IPS-15b (cell line): ENCODE measurements at regions not wholly inside any gene's neighbourhood (a gene's known extent, or its start where the extent isn't known, plus 50 kb on each side); places are given as distances from the start of the nearest gene placed in this dataset.
"Not testable (repeated sequence)": the region's sequence is repeated elsewhere in the genome, so short reads cannot be mapped to it uniquely, and the experiment has no call there.

Experiments
- H3K27me3 ChIP-seq: one replicate; pipeline ENCODE4 v1.6.1; 2013; ENCODE audit warnings: low read length; ENCODE audit not compliant: control insufficient read depth, insufficient read depth
- H3K36me3 ChIP-seq: one replicate; pipeline ENCODE4 v1.6.1; 2013; ENCODE audit warnings: low read length; ENCODE audit not compliant: control insufficient read depth, insufficient read depth
- H3K4me1 ChIP-seq: one replicate; pipeline ENCODE4 v1.6.1; 2013; ENCODE audit warnings: mild to moderate bottlenecking, low read length; ENCODE audit not compliant: control insufficient read depth, insufficient read depth
- H3K4me3 ChIP-seq: one replicate; pipeline ENCODE4 v1.5.1; 2013; ENCODE audit warnings: low read depth, low read length
- H3K9ac ChIP-seq: one replicate; pipeline ENCODE4 v1.6.1; 2013; ENCODE audit warnings: low read depth, mild to moderate bottlenecking, low read length
- H3K9me3 ChIP-seq: one replicate; pipeline ENCODE4 v1.6.1; 2013; ENCODE audit warnings: mild to moderate bottlenecking, low read length; ENCODE audit not compliant: control insufficient read depth, insufficient read depth

DNA sequence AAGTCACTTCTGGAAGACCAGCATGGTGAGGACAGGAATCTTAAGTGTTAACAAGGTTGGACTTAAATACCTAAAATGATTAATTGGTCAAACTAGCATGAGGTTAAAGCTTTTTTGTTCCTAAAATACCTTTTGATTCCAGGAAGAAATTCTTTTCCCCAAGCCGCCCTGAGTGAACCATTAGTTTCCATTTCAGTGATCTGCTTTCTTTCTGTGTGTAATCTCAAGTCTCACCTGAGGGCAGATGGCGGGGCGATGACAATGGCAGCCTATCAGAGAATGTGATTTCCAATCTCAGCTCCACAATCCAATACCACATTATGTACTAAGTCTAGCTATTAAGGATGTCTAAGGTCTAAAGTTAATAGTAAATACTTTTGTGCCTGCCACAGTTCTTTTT is 390.9 kb upstream of the SGCG start:
- no peaks in the 10 kb centered on the region for H3K9me3 ChIP-seq
- no peak overlapping the region for H3K4me3 ChIP-seq
- no peaks in the 10 kb centered on the region for H3K36me3 ChIP-seq
- H3K27me3 ChIP-seq, result no peaks in the 10 kb centered on the region
- no peak overlapping the region for H3K9ac ChIP-seq
- H3K4me1 ChIP-seq, result no peaks in the 10 kb centered on the region

GRCh38 chr13:22793598-22794134 is 387.1 kb upstream of the SGCG start:
- no peaks in the 10 kb centered on the region for H3K4me1 ChIP-seq

GRCh38 chr13:22800526-22801401 is 380.0 kb upstream of the SGCG start:
- Histone ChIP-seq H3K36me3 (no peaks in the 10 kb centered on the region), H3K27me3 (no peaks in the 10 kb centered on the region), H3K9me3 (no peaks in the 10 kb centered on the region), H3K4me3 (no peak overlapping the region), H3K4me1 (no peaks in the 10 kb centered on the region), H3K9ac (no peak overlapping the region)

More at GRCh38 chr13:22793598-22794134, 387.1 kb upstream of the SGCG start:
- Histone ChIP-seq H3K9ac (no peak overlapping the region), H3K27me3 (no peaks in the 10 kb centered on the region), H3K4me3 (no peak overlapping the region), H3K36me3 (no peaks in the 10 kb centered on the region), H3K9me3 (no peaks in the 10 kb centered on the region)

DNA sequence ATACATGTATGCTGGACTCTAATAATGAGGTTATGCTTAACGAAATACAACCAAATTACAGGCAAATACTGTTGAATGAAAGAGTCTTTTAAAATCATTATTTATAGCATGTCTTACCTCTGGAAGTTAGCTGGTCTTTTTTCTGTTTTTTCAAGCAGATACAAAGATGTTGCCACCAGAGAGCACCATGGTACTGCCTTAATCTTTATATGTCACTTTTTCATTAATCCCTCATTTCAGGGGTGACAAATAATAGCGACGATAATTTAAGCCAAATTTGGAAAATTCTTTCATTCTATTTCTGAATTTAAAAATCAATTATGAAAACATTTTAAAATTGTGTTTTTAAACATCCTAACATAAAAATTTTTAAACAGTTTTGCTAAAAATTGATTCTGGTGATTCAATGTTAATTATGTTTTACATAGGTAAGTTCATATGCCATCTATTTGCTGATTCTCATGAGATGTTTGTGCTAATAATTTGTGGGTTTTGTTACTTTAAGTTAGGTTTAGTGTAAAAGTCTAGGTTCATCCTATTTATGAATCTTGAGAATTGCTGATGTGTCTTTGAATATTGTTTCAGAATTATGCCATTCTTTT is 379.3 kb upstream of the SGCG start:
- Histone ChIP-seq H3K9ac (no peak overlapping the region), H3K4me1 (no peaks in the 10 kb centered on the region), H3K27me3 (no peaks in the 10 kb centered on the region)

GRCh38 chr13:22812793-22813192 is 368.0 kb upstream of the SGCG start:
- Histone ChIP-seq H3K9ac (no peak overlapping the region), H3K36me3 (no peaks in the 10 kb centered on the region), H3K9me3 (no peaks in the 10 kb centered on the region), H3K4me1 (peaks cover 9% of the 10 kb centered on the region), H3K27me3 (no peaks in the 10 kb centered on the region), H3K4me3 (no peak overlapping the region)

More for the DNA sequence above, 379.3 kb upstream of the SGCG start:
- no peaks in the 10 kb centered on the region for H3K36me3 ChIP-seq
- no peak overlapping the region for H3K4me3 ChIP-seq
- no peaks in the 10 kb centered on the region for H3K9me3 ChIP-seq

- not testable (repeated sequence) for H3K9me3 ChIP-seq, H3K27me3 ChIP-seq, H3K4me1 ChIP-seq, H3K36me3 ChIP-seq, H3K9ac ChIP-seq
- H3K4me3 ChIP-seq, result peak overlapping the region; percentile 28
Measured at GRCh38 chr13:22813531-22814377, 367.0 kb upstream of the SGCG start.

DNA sequence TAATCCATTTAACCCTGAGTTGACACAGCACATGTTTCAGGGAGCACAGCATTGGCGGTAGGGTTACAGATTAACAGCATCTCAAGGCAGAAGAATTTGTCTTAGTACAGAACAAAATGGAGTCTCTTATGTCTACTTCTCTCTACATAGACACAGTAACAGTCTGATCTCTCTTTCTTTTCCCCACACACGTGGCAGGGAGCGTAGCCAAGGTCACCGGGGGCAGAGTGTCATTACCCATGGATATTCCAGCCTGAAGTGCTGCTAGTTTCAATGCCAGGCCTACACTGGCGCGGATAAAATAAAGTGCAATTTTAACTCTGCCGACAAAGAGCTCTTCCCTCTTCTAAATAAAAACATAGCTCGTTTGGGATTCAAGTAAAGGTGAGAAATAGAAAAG is 366.3 kb upstream of the SGCG start:
- not testable (repeated sequence) for H3K27me3 ChIP-seq, H3K9me3 ChIP-seq, H3K4me1 ChIP-seq, H3K4me3 ChIP-seq, H3K9ac ChIP-seq, H3K36me3 ChIP-seq

DNA sequence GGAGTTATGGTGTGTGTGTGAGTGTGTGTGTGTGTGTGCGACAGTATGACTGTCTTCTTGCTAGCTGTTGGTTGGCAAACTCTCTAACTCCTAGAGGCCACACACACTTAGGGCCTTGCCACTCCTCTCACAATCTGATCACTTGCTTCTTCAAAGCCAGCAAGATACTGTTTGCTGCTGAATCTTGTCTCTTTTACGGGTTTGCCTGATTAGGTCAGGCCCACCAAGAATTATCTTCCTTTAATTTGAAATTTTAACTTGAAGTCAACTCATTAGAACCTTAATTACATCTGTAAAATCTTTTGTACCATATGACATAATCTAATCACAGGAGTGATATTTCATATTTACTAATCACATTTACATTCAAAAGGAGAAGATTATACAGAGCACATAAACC is 359.2 kb upstream of the SGCG start:
- H3K4me1 ChIP-seq, result no peaks in the 10 kb centered on the region
- H3K27me3 ChIP-seq, result no peaks in the 10 kb centered on the region
- no peaks in the 10 kb centered on the region for H3K36me3 ChIP-seq
- H3K4me3 ChIP-seq, result no peak overlapping the region
- H3K9ac ChIP-seq, result no peak overlapping the region
- H3K9me3 ChIP-seq, result no peaks in the 10 kb centered on the region

GRCh38 chr13:22825186-22825585 is 355.6 kb upstream of the SGCG start:
- Histone ChIP-seq H3K4me1 (no peaks in the 10 kb centered on the region), H3K9ac (no peak overlapping the region), H3K4me3 (no peak overlapping the region), H3K9me3 (no peaks in the 10 kb centered on the region), H3K27me3 (no peaks in the 10 kb centered on the region), H3K36me3 (no peaks in the 10 kb centered on the region)

DNA sequence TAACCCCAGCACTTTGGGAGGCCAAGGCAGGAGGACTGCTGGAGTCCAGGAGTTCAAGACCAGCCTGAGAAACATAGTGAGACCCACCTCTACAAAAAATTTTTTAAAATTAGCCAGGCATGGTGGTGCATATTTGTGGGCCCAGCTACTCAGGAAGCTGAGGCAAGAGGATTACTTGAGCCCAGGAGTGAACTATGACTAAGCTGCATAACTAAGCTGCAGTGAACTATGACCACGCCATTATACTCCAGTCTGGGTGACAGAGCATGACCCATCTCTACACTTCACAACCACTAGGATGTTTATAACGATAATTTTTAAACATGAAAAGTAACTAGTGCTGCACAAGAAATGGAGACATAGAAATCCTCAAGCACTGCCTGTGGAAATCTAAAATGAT is 352.7 kb upstream of the SGCG start:
- Histone ChIP-seq H3K9me3 (no peaks in the 10 kb centered on the region), H3K36me3 (no peaks in the 10 kb centered on the region), H3K4me1 (no peaks in the 10 kb centered on the region)

GRCh38 chr13:22836475-22836874 is 344.3 kb upstream of the SGCG start:
- Histone ChIP-seq H3K36me3 (no peaks in the 10 kb centered on the region), H3K4me1 (no peaks in the 10 kb centered on the region), H3K9ac (no peak overlapping the region), H3K9me3 (no peaks in the 10 kb centered on the region), H3K27me3 (no peaks in the 10 kb centered on the region), H3K4me3 (no peak overlapping the region)

More for the DNA sequence above, 352.7 kb upstream of the SGCG start:
- H3K27me3 ChIP-seq, result no peaks in the 10 kb centered on the region
- no peak overlapping the region for H3K9ac ChIP-seq
- no peak overlapping the region for H3K4me3 ChIP-seq
